CD4-positive, alpha-beta T cell (primary cell): ENCODE measurements at regions not wholly inside any gene's neighbourhood (a gene's known extent, or its start where the extent isn't known, plus 50 kb on each side); places are given as distances from the start of the nearest gene placed in this dataset.
"Not testable (repeated sequence)": the region's sequence is repeated elsewhere in the genome, so short reads cannot be mapped to it uniquely, and the experiment has no call there.

Experiments
- ATAC-seq: fragments of 200-7000 bp; cut with Tn5 transposase; one replicate; pipeline ENCODE4 v1.10.0; 2022; ENCODE audit warnings: mild to moderate bottlenecking; ENCODE audit not compliant: poor library complexity
- CTCF ChIA-PET: fragments of 350-600 bp; sonication (Branson Sonifier 250); formaldehyde crosslinking; loops from one replicate; lab custom pipeline; 2021; ENCODE audit warnings: antibody characterized with exemption, inconsistent platforms; lab: Charles Lee
- POLR2A ChIA-PET: fragments of 350-600 bp; sonication (Branson Sonifier 250); formaldehyde crosslinking; loops from one replicate; lab custom pipeline; 2021; ENCODE audit warnings: antibody characterized with exemption, inconsistent platforms; lab: Charles Lee
- DNase-seq, 14 experiments: peaks; one replicate each; pipeline ENCODE4 v3.0.0-alpha.2; 2013 to 2020; ENCODE audit warnings: mixed read lengths in 2 of 14
- H3K27ac ChIP-seq, 2 donors: one replicate each; pipeline versions ENCODE4 v1.5.1 to v1.7.0; 2013; ENCODE audit warnings: low read length in 2 of 2, low read depth in 1 of 2, mild to moderate bottlenecking in 1 of 2
- H3K27me3 ChIP-seq, 2 experiments: 1 replicate in 1 of 2; 2 replicates in 1 of 2; pipeline versions ENCODE4 v1.6.1 to v1.7.0; 2013; ENCODE audit warnings: low read length in 2 of 2, control low read depth in 1 of 2, mild to moderate bottlenecking in 1 of 2, moderate library complexity in 1 of 2; ENCODE audit not compliant: insufficient read depth in 2 of 2, control insufficient read depth in 1 of 2
- H3K36me3 ChIP-seq: one replicate; pipeline ENCODE4 v1.6.1; 2013; ENCODE audit warnings: low read length, control low read depth; ENCODE audit not compliant: insufficient read depth
- H3K4me1 ChIP-seq: one replicate; pipeline ENCODE4 v1.6.1; 2013; ENCODE audit warnings: low read length, control low read depth; ENCODE audit not compliant: insufficient read depth
- H3K4me3 ChIP-seq: one replicate; pipeline ENCODE4 v1.5.1; 2013; ENCODE audit warnings: mild to moderate bottlenecking, low read length, moderate library complexity
- H3K9me3 ChIP-seq, 2 experiments: 1 replicate in 1 of 2; 2 replicates in 1 of 2; pipeline versions ENCODE4 v1.6.1 to v1.7.0; 2013; ENCODE audit warnings: low read length in 2 of 2, mild to moderate bottlenecking in 2 of 2, control low read depth in 1 of 2, moderate library complexity in 1 of 2; ENCODE audit not compliant: control insufficient read depth in 1 of 2, insufficient read depth in 1 of 2
- H3K27ac Mint-ChIP-seq: one replicate; pipeline ENCODE4 v1.8.0; 2020; ENCODE audit warnings: mixed read lengths
- H3K27me3 Mint-ChIP-seq: one replicate; pipeline ENCODE4 v1.8.0; 2021; ENCODE audit warnings: mixed read lengths
- H3K36me3 Mint-ChIP-seq: one replicate; pipeline ENCODE4 v1.8.0; 2021; ENCODE audit warnings: low read depth, mixed read lengths
- H3K4me1 Mint-ChIP-seq: one replicate; pipeline ENCODE4 v1.8.0; 2021; ENCODE audit warnings: low read depth, mixed read lengths
- H3K4me3 Mint-ChIP-seq: one replicate; pipeline ENCODE4 v1.8.0; 2020; ENCODE audit warnings: mild to moderate bottlenecking, mixed read lengths
- H3K9me3 Mint-ChIP-seq: one replicate; pipeline ENCODE4 v1.8.0; 2020; ENCODE audit warnings: mixed read lengths
- CTCF ChIP-seq: fragments of 200-600 bp; IDR thresholded peaks from one replicate; pipeline ENCODE4 v1.8.0; 2022; ENCODE audit warnings: antibody characterized with exemption, mild to moderate bottlenecking
- intact Hi-C, 2 experiments: fragments of 100-400 bp; cut with DNase I in 1 of 2; cut with micrococcal nuclease in 1 of 2; formaldehyde crosslinking; loops; one replicate each; pipeline versions ENCODE4 v1.15.1 to v1.9.0; 2023 to 2025; cut with DNase I, micrococcal nuclease

DNA sequence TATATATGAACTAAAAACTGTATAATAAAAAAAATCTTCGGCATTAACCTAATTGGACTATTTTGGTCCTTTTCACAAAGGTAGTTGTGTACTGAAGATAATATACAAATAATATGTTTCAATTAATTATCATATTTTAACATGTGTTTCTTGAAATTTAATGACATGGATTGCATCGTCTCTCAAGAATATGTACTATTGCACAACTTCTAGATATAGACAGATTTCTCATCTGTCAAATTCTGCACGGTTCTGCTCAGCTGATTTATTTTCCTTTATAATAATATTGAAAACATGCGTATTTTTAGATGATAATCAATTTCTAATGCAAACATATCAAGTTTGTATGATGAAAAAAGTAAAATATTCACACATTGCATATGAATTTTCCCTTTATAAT lies 498.7 kb upstream of the PABPC4L start:
- POLR2A ChIA-PET: no interaction called here
- no peak overlapping the region for H3K4me3 Mint-ChIP-seq
- DNase-seq: no peak
- TF ChIP-seq CTCF: no peak
- H3K4me3 ChIP-seq: no peak overlapping the region
- no peaks in the 10 kb centered on the region for H3K27me3 ChIP-seq
- no peak overlapping the region for H3K27ac Mint-ChIP-seq
- no peaks in the 10 kb centered on the region for H3K36me3 Mint-ChIP-seq
- H3K36me3 ChIP-seq: no peaks in the 10 kb centered on the region
- CTCF ChIA-PET: no interaction called here
- no peaks in the 10 kb centered on the region for H3K27me3 Mint-ChIP-seq
- no peak overlapping the region for H3K27ac ChIP-seq
- H3K9me3 Mint-ChIP-seq: peaks cover 8% of the 10 kb centered on the region
- peaks cover 3 to 5% of the 10 kb centered on the region in 2 experiments for H3K9me3 ChIP-seq
- no peak for ATAC-seq
- no peaks in the 10 kb centered on the region for H3K4me1 Mint-ChIP-seq
- intact Hi-C loops: no loop called here
- H3K4me1 ChIP-seq: no peaks in the 10 kb centered on the region

GRCh38 chr4:134698831-134699230 lies 497.2 kb upstream of the PABPC4L start:
- H3K27me3 Mint-ChIP-seq, H3K9me3 Mint-ChIP-seq, H3K27ac ChIP-seq, H3K9me3 ChIP-seq, ATAC-seq, POLR2A ChIA-PET, H3K36me3 ChIP-seq, intact Hi-C loops, DNase-seq, CTCF ChIA-PET, H3K27me3 ChIP-seq, H3K27ac Mint-ChIP-seq, H3K4me1 Mint-ChIP-seq, H3K36me3 Mint-ChIP-seq, H3K4me3 ChIP-seq, H3K4me3 Mint-ChIP-seq, H3K4me1 ChIP-seq: not testable (repeated sequence)

DNA sequence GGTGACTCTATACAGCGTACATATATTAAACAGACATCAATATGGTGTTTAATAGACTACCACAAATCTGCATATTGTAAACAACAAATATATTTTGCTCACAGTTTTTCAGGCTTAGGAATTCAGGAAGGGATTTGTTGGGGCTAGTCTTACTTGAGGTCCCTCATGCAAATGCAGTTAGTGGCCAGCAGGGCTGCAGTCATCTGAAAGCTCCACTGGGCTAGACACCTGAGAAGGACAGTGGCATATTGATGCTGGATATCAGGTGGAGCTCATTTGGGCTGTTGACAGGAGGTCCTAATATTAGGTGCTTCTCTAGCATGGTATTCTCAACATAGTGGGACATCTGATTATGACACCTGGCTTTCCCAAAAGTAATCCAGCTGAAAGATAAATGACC lies 493.8 kb upstream of the PABPC4L start:
- ChIA-PET POLR2A (no interaction called here), CTCF (no interaction called here)
- H3K36me3 Mint-ChIP-seq: no peaks in the 10 kb centered on the region
- DNase-seq: no peak
- Histone ChIP-seq H3K27me3 (no peaks in the 10 kb centered on the region), H3K4me3 (no peak overlapping the region), H3K9me3 (peaks cover 0 to 6% of the 10 kb centered on the region in 2 experiments), H3K36me3 (no peaks in the 10 kb centered on the region), H3K4me1 (no peaks in the 10 kb centered on the region), H3K27ac (no peak overlapping the region)
- no peak overlapping the region for H3K4me3 Mint-ChIP-seq
- intact Hi-C loops: no loop called here
- no peak overlapping the region for H3K27ac Mint-ChIP-seq
- peaks cover 9% of the 10 kb centered on the region for H3K9me3 Mint-ChIP-seq
- no peaks in the 10 kb centered on the region for H3K27me3 Mint-ChIP-seq
- no peak for ATAC-seq
- no peak for TF ChIP-seq CTCF
- H3K4me1 Mint-ChIP-seq: no peaks in the 10 kb centered on the region

DNA sequence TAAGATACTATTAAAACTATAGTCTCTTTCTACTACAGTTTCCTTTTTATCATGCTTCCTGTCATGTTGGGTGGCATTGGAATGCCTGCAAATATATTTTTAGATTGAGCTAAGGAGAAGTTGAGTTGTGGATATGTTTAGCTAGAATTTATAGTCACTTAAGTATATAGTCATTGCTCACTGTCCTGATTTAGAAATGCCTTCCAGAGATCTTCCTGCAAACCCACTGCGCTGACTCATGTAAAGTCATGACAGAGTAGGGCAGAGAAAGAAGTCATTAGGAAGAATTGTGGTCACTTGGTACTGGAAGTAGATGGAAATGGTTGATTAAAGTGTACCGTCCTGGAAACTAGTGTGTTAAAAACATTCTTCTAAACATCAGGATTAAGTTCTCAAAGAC lies 490.3 kb upstream of the PABPC4L start:
- H3K4me3 Mint-ChIP-seq: no peak overlapping the region
- Histone ChIP-seq H3K4me1 (no peaks in the 10 kb centered on the region), H3K4me3 (no peak overlapping the region), H3K27ac (no peak overlapping the region), H3K27me3 (no peaks in the 10 kb centered on the region), H3K36me3 (no peaks in the 10 kb centered on the region), H3K9me3 (peaks cover 6 to 7% of the 10 kb centered on the region in 2 experiments)
- H3K9me3 Mint-ChIP-seq: peaks cover 3% of the 10 kb centered on the region
- DNase-seq (no peak), ATAC-seq (no peak)
- H3K36me3 Mint-ChIP-seq: no peaks in the 10 kb centered on the region
- no peak for TF ChIP-seq CTCF
- no peaks in the 10 kb centered on the region for H3K4me1 Mint-ChIP-seq
- ChIA-PET POLR2A (no interaction called here), CTCF (no interaction called here)
- intact Hi-C loops: no loop called here
- H3K27ac Mint-ChIP-seq: no peak overlapping the region
- H3K27me3 Mint-ChIP-seq: no peaks in the 10 kb centered on the region
